ENCODE measurements at regions not wholly inside any gene's neighbourhood (a gene's known extent, or its start where the extent isn't known, plus 50 kb on each side); places are given as distances from the start of the nearest gene placed in this dataset.

DNA sequence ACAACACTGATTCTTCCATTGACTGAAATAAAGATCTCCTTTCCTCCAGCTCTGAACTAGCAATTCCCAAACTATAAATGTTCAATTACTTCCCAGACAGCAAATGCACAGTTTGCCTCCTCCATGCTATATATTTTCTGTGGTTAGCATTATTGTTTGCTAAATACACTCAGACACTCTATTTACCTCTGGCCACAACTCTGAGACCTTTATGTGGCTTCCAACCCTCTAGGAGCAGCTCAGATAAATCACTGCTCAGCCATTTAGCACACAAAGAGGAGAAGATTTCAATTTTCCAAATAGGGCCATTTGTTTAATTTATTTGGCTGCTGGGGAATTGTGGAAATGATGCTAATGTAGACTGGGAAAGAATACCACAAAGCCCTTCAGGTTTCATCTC lies 202.0 kb downstream of the SPTSSA start:
- no peaks in the 10 kb centered on the region for H3K36me3 Mint-ChIP-seq (ENCODE audit: low read depth)
- ATAC-seq (ENCODE audit: poor library complexity) (no peak), DNase-seq (no peak)
- peaks cover 0 to 4% of the 10 kb centered on the region in 2 experiments for H3K27me3 ChIP-seq (ENCODE audit: control insufficient read depth in 1 of 2, insufficient read depth in 2 of 2, low read length in 2 of 2)
- no peak overlapping the region for H3K27ac Mint-ChIP-seq
- no peak overlapping the region for H3K4me3 ChIP-seq (ENCODE audit: low read length)
- TF ChIP-seq, protein P1, sequence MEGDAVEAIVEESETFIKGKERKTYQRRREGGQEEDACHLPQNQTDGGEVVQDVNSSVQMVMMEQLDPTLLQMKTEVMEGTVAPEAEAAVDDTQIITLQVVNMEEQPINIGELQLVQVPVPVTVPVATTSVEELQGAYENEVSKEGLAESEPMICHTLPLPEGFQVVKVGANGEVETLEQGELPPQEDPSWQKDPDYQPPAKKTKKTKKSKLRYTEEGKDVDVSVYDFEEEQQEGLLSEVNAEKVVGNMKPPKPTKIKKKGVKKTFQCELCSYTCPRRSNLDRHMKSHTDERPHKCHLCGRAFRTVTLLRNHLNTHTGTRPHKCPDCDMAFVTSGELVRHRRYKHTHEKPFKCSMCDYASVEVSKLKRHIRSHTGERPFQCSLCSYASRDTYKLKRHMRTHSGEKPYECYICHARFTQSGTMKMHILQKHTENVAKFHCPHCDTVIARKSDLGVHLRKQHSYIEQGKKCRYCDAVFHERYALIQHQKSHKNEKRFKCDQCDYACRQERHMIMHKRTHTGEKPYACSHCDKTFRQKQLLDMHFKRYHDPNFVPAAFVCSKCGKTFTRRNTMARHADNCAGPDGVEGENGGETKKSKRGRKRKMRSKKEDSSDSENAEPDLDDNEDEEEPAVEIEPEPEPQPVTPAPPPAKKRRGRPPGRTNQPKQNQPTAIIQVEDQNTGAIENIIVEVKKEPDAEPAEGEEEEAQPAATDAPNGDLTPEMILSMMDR (IDR thresholded peaks at IDR 0.05): no peak
- H3K4me1 Mint-ChIP-seq (ENCODE audit: low read depth): no peaks in the 10 kb centered on the region
- ChIA-PET POLR2A (no interaction called here), CTCF (no interaction called here)
- H3K4me3 Mint-ChIP-seq: no peak overlapping the region
- peaks cover 12% of the 10 kb centered on the region for H3K27me3 Mint-ChIP-seq
- H3K27ac ChIP-seq (ENCODE audit: low read depth in 1 of 2, low read length in 2 of 2): no peak overlapping the region
- H3K9me3 Mint-ChIP-seq: no peaks in the 10 kb centered on the region
- H3K4me1 ChIP-seq (ENCODE audit: insufficient read depth, low read length): no peaks in the 10 kb centered on the region
- intact Hi-C loops (cut with DNase I, micrococcal nuclease): no loop called here
- H3K9me3 ChIP-seq (ENCODE audit: control insufficient read depth in 1 of 2, insufficient read depth in 1 of 2, low read length in 2 of 2): no peaks in the 10 kb centered on the region
- no peaks in the 10 kb centered on the region for H3K36me3 ChIP-seq (ENCODE audit: insufficient read depth, low read length)

DNA sequence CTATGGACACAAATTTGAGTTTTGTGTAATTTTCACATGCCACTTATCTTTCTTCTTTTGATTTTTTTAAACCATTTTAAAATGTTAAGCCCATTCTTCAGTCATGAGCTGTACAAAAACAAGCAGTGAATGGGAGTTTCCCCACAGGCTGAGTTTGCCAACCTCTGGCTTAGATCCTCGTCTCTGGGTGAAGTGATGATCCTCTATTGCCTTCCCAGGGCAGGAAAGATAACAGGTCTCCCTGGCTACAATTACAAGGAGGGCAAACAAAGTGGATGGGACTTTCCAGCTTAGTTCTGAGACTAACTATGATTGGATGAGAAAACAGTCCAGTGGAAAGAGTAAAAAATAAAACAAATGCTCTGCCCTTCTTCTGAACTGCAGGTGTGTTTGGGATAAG lies 203.7 kb downstream of the SPTSSA start:
- ATAC-seq (ENCODE audit: poor library complexity) (no peak), DNase-seq (no peak)
- Mint-ChIP-seq H3K27me3 (peaks cover 12% of the 10 kb centered on the region), H3K27ac (no peak overlapping the region), H3K4me1 (ENCODE audit: low read depth) (no peaks in the 10 kb centered on the region), H3K9me3 (no peaks in the 10 kb centered on the region), H3K36me3 (ENCODE audit: low read depth) (no peaks in the 10 kb centered on the region), H3K4me3 (no peak overlapping the region)
- POLR2A ChIA-PET: no interaction called here
- H3K9me3 ChIP-seq (ENCODE audit: control insufficient read depth in 1 of 2, insufficient read depth in 1 of 2, low read length in 2 of 2): no peaks in the 10 kb centered on the region
- intact Hi-C loops (cut with DNase I, micrococcal nuclease): no loop called here
- no peak overlapping the region for H3K27ac ChIP-seq (ENCODE audit: low read depth in 1 of 2, low read length in 2 of 2)
- H3K27me3 ChIP-seq (ENCODE audit: control insufficient read depth in 1 of 2, insufficient read depth in 2 of 2, low read length in 2 of 2): peaks cover 0 to 4% of the 10 kb centered on the region in 2 experiments
- no peaks in the 10 kb centered on the region for H3K36me3 ChIP-seq (ENCODE audit: insufficient read depth, low read length)
- H3K4me1 ChIP-seq (ENCODE audit: insufficient read depth, low read length): no peaks in the 10 kb centered on the region
- no peak overlapping the region for H3K4me3 ChIP-seq (ENCODE audit: low read length)
- CTCF ChIA-PET: no interaction called here
- TF ChIP-seq, protein P1 (IDR thresholded peaks at IDR 0.05): no peak

DNA sequence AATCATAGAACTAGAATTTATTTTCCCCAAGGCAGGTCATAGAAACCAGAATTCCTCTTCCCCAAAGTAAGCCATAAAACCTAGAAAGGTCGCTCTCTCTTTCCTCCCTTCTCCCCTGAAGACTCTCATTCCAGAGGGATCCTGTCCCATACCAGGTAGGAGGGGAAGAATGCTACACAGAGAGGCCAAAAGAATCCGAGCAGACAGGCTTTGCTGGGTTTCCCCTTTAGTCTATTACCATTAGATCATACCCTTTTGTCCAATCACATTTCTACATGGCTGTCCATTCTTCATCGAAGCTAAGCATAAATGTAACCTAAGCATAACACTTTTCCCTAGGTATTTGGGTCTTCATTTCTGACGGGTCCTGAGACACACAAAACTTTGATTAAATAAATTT lies 204.5 kb downstream of the SPTSSA start:
- Mint-ChIP-seq H3K36me3 (ENCODE audit: low read depth) (no peaks in the 10 kb centered on the region), H3K4me1 (ENCODE audit: low read depth) (no peaks in the 10 kb centered on the region), H3K9me3 (no peaks in the 10 kb centered on the region), H3K27ac (no peak overlapping the region), H3K4me3 (no peak overlapping the region), H3K27me3 (peaks cover 12% of the 10 kb centered on the region)
- POLR2A ChIA-PET: no interaction called here
- CTCF ChIA-PET: no interaction called here
- Histone ChIP-seq H3K27me3 (ENCODE audit: control insufficient read depth in 1 of 2, insufficient read depth in 2 of 2, low read length in 2 of 2) (peaks cover 0 to 4% of the 10 kb centered on the region in 2 experiments), H3K27ac (ENCODE audit: low read depth in 1 of 2, low read length in 2 of 2) (no peak overlapping the region), H3K4me3 (ENCODE audit: low read length) (no peak overlapping the region), H3K9me3 (ENCODE audit: control insufficient read depth in 1 of 2, insufficient read depth in 1 of 2, low read length in 2 of 2) (no peaks in the 10 kb centered on the region), H3K4me1 (ENCODE audit: insufficient read depth, low read length) (no peaks in the 10 kb centered on the region), H3K36me3 (ENCODE audit: insufficient read depth, low read length) (no peaks in the 10 kb centered on the region)
- TF ChIP-seq, protein P1 (IDR thresholded peaks at IDR 0.05): no peak
- no peak for DNase-seq
- ATAC-seq (ENCODE audit: poor library complexity): no peak
- intact Hi-C loops (cut with DNase I, micrococcal nuclease): no loop called here
